NCI-H446 (cell line): ENCODE measurements at regions not wholly inside any gene's neighbourhood (a gene's known extent, or its start where the extent isn't known, plus 50 kb on each side); places are given as distances from the start of the nearest gene placed in this dataset.
"Not testable (repeated sequence)": the region's sequence is repeated elsewhere in the genome, so short reads cannot be mapped to it uniquely, and the experiment has no call there.

ENCODE experiments used
- DNase-seq, 2 experiments: peaks; one replicate each; lab custom pipeline; 2025; lab: John Stamatoyannopoulos, UW

- DNase-seq: no peak
Measured at GRCh38 chr2:31660812-31661335, 80.1 kb upstream of the SRD5A2 start.

- no peak for DNase-seq
Measured at GRCh38 chr2:31660165-31660564, 79.4 kb upstream of the SRD5A2 start.

- DNase-seq: no peak
Measured at GRCh38 chr2:31654241-31654640, 73.5 kb upstream of the SRD5A2 start.

DNA sequence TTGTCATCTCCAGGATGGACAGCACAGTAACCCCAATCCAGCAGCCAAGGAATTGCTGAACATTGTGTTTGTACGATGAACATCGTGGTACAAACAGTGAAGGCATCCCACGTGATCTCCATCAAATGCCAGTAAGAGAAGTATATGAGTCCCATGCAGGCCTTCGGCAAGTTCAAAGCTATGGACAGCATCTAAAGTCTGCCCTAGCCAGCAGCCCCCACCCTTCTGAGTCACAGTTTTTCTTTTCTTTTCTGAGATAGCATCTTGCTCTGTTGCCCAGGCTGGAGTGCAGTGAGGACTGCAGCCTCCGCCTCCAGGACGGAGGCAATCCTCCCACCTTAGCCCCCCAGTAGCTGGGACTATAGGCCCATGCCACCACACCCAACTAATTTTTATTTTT is 71.0 kb upstream of the SRD5A2 start:
- DNase-seq: no peak

- DNase-seq: no peak
Measured at GRCh38 chr2:31651267-31651666, 70.5 kb upstream of the SRD5A2 start.

DNA sequence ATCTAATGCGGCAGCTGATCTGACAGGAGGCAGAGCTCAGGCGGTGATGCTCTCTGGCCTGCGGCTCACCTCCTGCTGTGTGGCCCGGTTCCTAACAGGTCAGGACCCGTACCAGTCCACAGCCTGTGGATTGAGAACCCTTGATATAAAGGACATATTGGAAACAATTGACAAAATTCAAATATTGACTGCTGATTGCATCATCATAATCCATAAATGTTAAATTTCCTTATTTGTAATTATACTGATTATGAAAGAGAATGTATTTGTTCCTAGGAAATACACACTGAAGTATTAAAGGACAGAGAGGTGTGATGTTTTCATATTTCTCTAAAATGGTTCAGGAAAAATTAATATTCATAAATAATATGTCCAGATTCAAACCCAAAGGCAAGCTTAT is 63.8 kb upstream of the SRD5A2 start:
- no peak for DNase-seq

GRCh38 chr2:31642707-31643106 is 62.0 kb upstream of the SRD5A2 start:
- no peak for DNase-seq

- not testable (repeated sequence) for DNase-seq
Measured at GRCh38 chr2:31632201-31632600, 51.5 kb upstream of the SRD5A2 start.
